ENCODE measurements at regions not wholly inside any gene's neighbourhood (a gene's known extent, or its start where the extent isn't known, plus 50 kb on each side); places are given as distances from the start of the nearest gene placed in this dataset.

GRCh38 chr18:11261486-11261885, 112.1 kb upstream of the PIEZO2 start:
- no peak for DNase-seq

- DNase-seq, result no peak
Observed at GRCh38 chr18:11260961-11261461, 111.6 kb upstream of the PIEZO2 start.

GRCh38 chr18:11259469-11260150, 110.2 kb upstream of the PIEZO2 start:
- no peak for DNase-seq

- no peak for DNase-seq
Observed at GRCh38 chr18:11258039-11258610, 108.8 kb upstream of the PIEZO2 start.

GRCh38 chr18:11256251-11256650, 106.9 kb upstream of the PIEZO2 start:
- DNase-seq, result no peak

GRCh38 chr18:11251891-11252270, 102.5 kb upstream of the PIEZO2 start:
- no peak for DNase-seq

- no peak for DNase-seq
Observed at GRCh38 chr18:11251229-11251890, 102.0 kb upstream of the PIEZO2 start.

- DNase-seq, result no peak
Observed at GRCh38 chr18:11249391-11249790, 100.0 kb upstream of the PIEZO2 start.

GRCh38 chr18:11247381-11247970, 98.1 kb upstream of the PIEZO2 start:
- no peak for DNase-seq

- no peak for DNase-seq
Observed at GRCh38 chr18:11246495-11247300, 97.3 kb upstream of the PIEZO2 start.

GRCh38 chr18:11245879-11246278, 96.5 kb upstream of the PIEZO2 start:
- no peak for DNase-seq

GRCh38 chr18:11237484-11237883, 88.1 kb upstream of the PIEZO2 start:
- DNase-seq, result no peak

- DNase-seq, result no peak
Observed at GRCh38 chr18:11237066-11237465, 87.7 kb upstream of the PIEZO2 start.

GRCh38 chr18:11224153-11224552, 74.8 kb upstream of the PIEZO2 start:
- no peak for DNase-seq

GRCh38 chr18:11219571-11219970, 70.2 kb upstream of the PIEZO2 start:
- DNase-seq, result no peak

GRCh38 chr18:11215216-11215615, 65.8 kb upstream of the PIEZO2 start:
- DNase-seq, result no peak

- DNase-seq, result no peak
Observed at GRCh38 chr18:11204020-11204419, 54.7 kb upstream of the PIEZO2 start.

- DNase-seq, result no peak
Observed at GRCh38 chr18:11199477-11199876, 50.1 kb upstream of the PIEZO2 start.

Data from CD4-positive, alpha-beta T cell treated with Interleukin-6 for 4 hours (primary cell).